PC-3 (cell line): ENCODE measurements at regions not wholly inside any gene's neighbourhood (a gene's known extent, or its start where the extent isn't known, plus 50 kb on each side); places are given as distances from the start of the nearest gene placed in this dataset.

Experiments
- EZH2 ChIP-seq: fragments of 300-600 bp; sonication (generic); IDR thresholded peaks from one replicate; pipeline ENCODE4 v1.6.1; 2017; ENCODE audit warnings: antibody characterized with exemption, mild to moderate bottlenecking, low read length; ENCODE audit not compliant: unreplicated experiment
- EZH2phosphoT487 ChIP-seq: fragments of 300-600 bp; sonication (generic); IDR thresholded peaks from 2 replicates; pipeline ENCODE4 v1.6.1; 2018; ENCODE audit warnings: mild to moderate bottlenecking, antibody characterized with exemption, low read length, borderline replicate concordance
- TF ChIP-seq, protein P1 (sequence below): fragments of 300-600 bp; sonication (generic); conservative IDR thresholded peaks from 2 replicates; pipeline ENCODE4 v1.5.1; 2017; ENCODE audit warnings: antibody characterized with exemption, low read depth, mild to moderate bottlenecking, low read length

DNA sequence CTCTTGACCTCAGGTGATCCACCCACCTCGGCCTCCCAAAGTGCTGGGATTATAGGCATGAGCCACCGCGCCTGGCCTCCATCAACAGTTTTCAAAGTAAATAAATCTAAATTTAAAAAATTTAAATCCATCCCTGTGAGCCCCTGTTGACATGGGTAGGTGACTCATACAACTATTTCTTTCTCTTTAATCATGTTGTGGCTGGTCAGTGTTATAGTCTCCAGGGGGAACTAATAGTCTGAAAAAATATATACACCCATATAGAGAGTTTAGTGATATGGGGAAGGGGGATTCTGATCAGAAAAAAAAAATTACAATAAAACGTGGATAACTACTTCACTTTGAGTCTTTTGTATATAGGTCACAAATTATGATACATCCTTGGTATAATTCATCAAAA lies 159.2 kb downstream of the ZNF608 start:
- TF ChIP-seq, protein P1, sequence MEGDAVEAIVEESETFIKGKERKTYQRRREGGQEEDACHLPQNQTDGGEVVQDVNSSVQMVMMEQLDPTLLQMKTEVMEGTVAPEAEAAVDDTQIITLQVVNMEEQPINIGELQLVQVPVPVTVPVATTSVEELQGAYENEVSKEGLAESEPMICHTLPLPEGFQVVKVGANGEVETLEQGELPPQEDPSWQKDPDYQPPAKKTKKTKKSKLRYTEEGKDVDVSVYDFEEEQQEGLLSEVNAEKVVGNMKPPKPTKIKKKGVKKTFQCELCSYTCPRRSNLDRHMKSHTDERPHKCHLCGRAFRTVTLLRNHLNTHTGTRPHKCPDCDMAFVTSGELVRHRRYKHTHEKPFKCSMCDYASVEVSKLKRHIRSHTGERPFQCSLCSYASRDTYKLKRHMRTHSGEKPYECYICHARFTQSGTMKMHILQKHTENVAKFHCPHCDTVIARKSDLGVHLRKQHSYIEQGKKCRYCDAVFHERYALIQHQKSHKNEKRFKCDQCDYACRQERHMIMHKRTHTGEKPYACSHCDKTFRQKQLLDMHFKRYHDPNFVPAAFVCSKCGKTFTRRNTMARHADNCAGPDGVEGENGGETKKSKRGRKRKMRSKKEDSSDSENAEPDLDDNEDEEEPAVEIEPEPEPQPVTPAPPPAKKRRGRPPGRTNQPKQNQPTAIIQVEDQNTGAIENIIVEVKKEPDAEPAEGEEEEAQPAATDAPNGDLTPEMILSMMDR: no peak
- TF ChIP-seq EZH2: no peak
- TF ChIP-seq EZH2phosphoT487: no peak
